Medulla oblongata (tissue), 1 donor: ENCODE measurements at regions not wholly inside any gene's neighbourhood (a gene's known extent, or its start where the extent isn't known, plus 50 kb on each side); places are given as distances from the start of the nearest gene placed in this dataset.
"Not testable (repeated sequence)": the region's sequence is repeated elsewhere in the genome, so short reads cannot be mapped to it uniquely, and the experiment has no call there.

Experiments
- DNase-seq: peaks from one replicate; pipeline ENCODE4 v3.0.0-alpha.2; 2015; ENCODE audit errors: extremely low spot score

GRCh38 chr16:75837264-75837663 lies 111.0 kb upstream of the CPHXL start:
- no peak for DNase-seq

- no peak for DNase-seq
These were observed 111.4 kb upstream of the CPHXL start for GRCh38 chr16:75837681-75838080.

- no peak for DNase-seq
These were observed 115.2 kb upstream of the CPHXL start for GRCh38 chr16:75841517-75841916.

GRCh38 chr16:75847172-75847571 lies 120.9 kb upstream of the CPHXL start:
- DNase-seq = no peak

- peak; percentile 11 for DNase-seq
These were observed 127.9 kb upstream of the CPHXL start for GRCh38 chr16:75854152-75854551.

GRCh38 chr16:75860326-75861053 lies 134.2 kb upstream of the CPHXL start:
- peak; percentile 89 for DNase-seq

- DNase-seq = peak; percentile 27
These were observed 135.2 kb upstream of the CPHXL start for GRCh38 chr16:75861311-75862097.

GRCh38 chr16:75862098-75862386 lies 135.8 kb upstream of the CPHXL start:
- no peak for DNase-seq

GRCh38 chr16:75864243-75864642 lies 138.0 kb upstream of the CPHXL start:
- DNase-seq = no peak

GRCh38 chr16:75865736-75866135 lies 139.4 kb upstream of the CPHXL start:
- DNase-seq = no peak

- peak; percentile 41 for DNase-seq
These were observed 142.6 kb upstream of the CPHXL start for GRCh38 chr16:75868636-75869632.

- not testable (repeated sequence) for DNase-seq
These were observed 155.0 kb upstream of the CPHXL start for GRCh38 chr16:75881280-75881679.

GRCh38 chr16:75899163-75899562 lies 172.9 kb upstream of the CPHXL start:
- no peak for DNase-seq

GRCh38 chr16:75908331-75909117 lies 182.2 kb upstream of the CPHXL start:
- DNase-seq = no peak

- DNase-seq = no peak
These were observed 183.5 kb upstream of the CPHXL start for GRCh38 chr16:75909746-75910145.

GRCh38 chr16:75911896-75912295 lies 185.6 kb upstream of the CPHXL start:
- DNase-seq = no peak

GRCh38 chr16:75913958-75914357 lies 187.7 kb upstream of the CPHXL start:
- DNase-seq = no peak

GRCh38 chr16:75916451-75916850 lies 190.2 kb upstream of the CPHXL start:
- DNase-seq = no peak

GRCh38 chr16:75918109-75918508 lies 191.8 kb upstream of the CPHXL start:
- no peak for DNase-seq

GRCh38 chr16:75919664-75920063 lies 193.4 kb upstream of the CPHXL start:
- peak; percentile 30 for DNase-seq

- no peak for DNase-seq
These were observed 195.0 kb upstream of the CPHXL start for GRCh38 chr16:75921281-75921680.
